Adrenal gland (tissue), 9 donors: ENCODE measurements at regions not wholly inside any gene's neighbourhood (a gene's known extent, or its start where the extent isn't known, plus 50 kb on each side); places are given as distances from the start of the nearest gene placed in this dataset.

Experiments used
- DNase-seq, 7 donors: peaks; one replicate each; pipeline ENCODE4 v3.0.0-alpha.2; 2019 to 2020
- H3K27ac ChIP-seq, 5 donors: fragments of 200-600 bp; sonication (generic) in 4 of 5; 1 replicate in 3 of 5; 2 replicates in 2 of 5; pipeline versions ENCODE4 v1.5.1 to v1.8.0; 2016 to 2020; ENCODE audit warnings: mild to moderate bottlenecking in 1 of 5
- H3K27me3 ChIP-seq: fragments of 200-600 bp; 2 replicates; pipeline ENCODE4 v1.8.0; 2021
- H3K36me3 ChIP-seq, 2 donors: fragments of 200-600 bp; replicated peaks in 1 of 2; 1 replicate in 1 of 2; 2 replicates in 1 of 2; pipeline versions ENCODE4 v1.5.1 to v1.8.0; 2018 to 2022
- H3K4me1 ChIP-seq, 2 donors: fragments of 200-600 bp; replicated peaks in 1 of 2; 1 replicate in 1 of 2; 2 replicates in 1 of 2; pipeline versions ENCODE4 v1.5.1 to v1.8.0; 2018 to 2021
- H3K4me3 ChIP-seq, 4 donors: fragments of 200-600 bp; sonication (generic) in 3 of 4; one replicate each; pipeline ENCODE4 v1.5.1; 2016 to 2018
- H3K9me3 ChIP-seq, 3 donors: fragments of 200-600 bp; sonication (generic) in 1 of 3; replicated peaks in 1 of 3; 1 replicate in 2 of 3; 2 replicates in 1 of 3; pipeline versions ENCODE4 v1.5.1 to v1.8.0; 2016 to 2021
- POLR2A ChIP-seq, 2 donors: fragments of 450-650 bp; IDR thresholded peaks; one replicate each; pipeline ENCODE4 v1.6.1; 2017; ENCODE audit warnings: antibody characterized with exemption in 2 of 2, mild to moderate bottlenecking in 2 of 2, moderate library complexity in 1 of 2
- WGBS, 4 donors: extraction: QIAGEN DNeasy Blood & Tissue Kit in 2 of 4; methylation state at CpG; one replicate each; pipeline versions ENCODE4 v1.1.5 to v1.1.7; 2013 to 2017; 5-methylcytosine and 5-hydroxymethylcytosine counted together
- intact Hi-C, 2 donors: fragments of 100-400 bp; cut with DNase I; formaldehyde crosslinking; loops; one replicate each; pipeline versions ENCODE4 v1.14.1 to v1.15.0; 2022 to 2023
- small RNA-seq, 2 donors: library from RNA; depleted of rRNA; stranded (forward); fragments of <200 nt; gene quantifications; one replicate each; pipeline ENCODE3, GENCODE V24; 2016
- TF ChIP-seq, protein P1 (sequence below), 6 experiments: fragments of 450-650 bp in 4 of 6; fragments of 200-600 bp in 2 of 6; sonication (generic) in 1 of 6; IDR thresholded peaks; 1 replicate in 5 of 6; 2 replicates in 1 of 6; pipeline versions ENCODE4 v1.5.1 to v1.8.0; 2016 to 2021; ENCODE audit warnings: antibody characterized with exemption in 6 of 6, mild to moderate bottlenecking in 2 of 6, moderate library complexity in 1 of 6
- donor health status: healthy with polysubstance abuse.
- donor health status: Bipolar disorder and iron deficiency.
- donor health status: DM: yes; HTN: yes; CAD: no.
- donor health status: DM: no; HTN: no; CAD: no.
- donor health status: DM: no; HTN: no; CAD: no.

DNA sequence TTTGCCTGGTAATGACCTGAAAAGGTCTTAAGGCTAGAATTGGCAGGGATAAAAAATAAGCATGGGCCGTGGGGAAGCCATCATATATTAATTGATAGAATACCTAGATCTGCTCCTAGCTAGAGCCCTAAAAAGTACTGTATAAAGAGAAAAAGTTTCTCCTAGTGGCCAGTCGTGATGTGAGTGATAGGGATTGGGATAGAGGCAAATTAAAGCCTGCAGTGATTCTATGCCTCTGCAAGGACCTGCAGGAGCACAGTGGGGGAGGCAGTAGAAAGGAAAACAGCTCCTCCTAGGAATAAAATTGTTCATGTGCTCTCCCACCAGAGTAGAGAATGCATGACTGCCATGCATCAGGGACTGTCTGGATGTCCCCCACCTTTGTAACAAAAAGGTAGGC lies 56.2 kb upstream of the FTMT start:
- Histone ChIP-seq H3K4me1 (no peaks in the 10 kb centered on the region), H3K27me3 (no peaks in the 10 kb centered on the region), H3K9me3 (peaks cover 0 to 6% (median 0%) of the 10 kb centered on the region in 3 donors), H3K36me3 (no peaks in the 10 kb centered on the region), H3K4me3 (no peak overlapping the region), H3K27ac (no peak overlapping the region)
- intact Hi-C loops = no loop called here
- no peak for TF ChIP-seq POLR2A (IDR thresholded peaks at IDR 0.05)
- DNase-seq = no peak
- WGBS, 4 donors = 35 to 50% (median 42%) methylated on average over 2 of the region's 2 CpGs

DNA sequence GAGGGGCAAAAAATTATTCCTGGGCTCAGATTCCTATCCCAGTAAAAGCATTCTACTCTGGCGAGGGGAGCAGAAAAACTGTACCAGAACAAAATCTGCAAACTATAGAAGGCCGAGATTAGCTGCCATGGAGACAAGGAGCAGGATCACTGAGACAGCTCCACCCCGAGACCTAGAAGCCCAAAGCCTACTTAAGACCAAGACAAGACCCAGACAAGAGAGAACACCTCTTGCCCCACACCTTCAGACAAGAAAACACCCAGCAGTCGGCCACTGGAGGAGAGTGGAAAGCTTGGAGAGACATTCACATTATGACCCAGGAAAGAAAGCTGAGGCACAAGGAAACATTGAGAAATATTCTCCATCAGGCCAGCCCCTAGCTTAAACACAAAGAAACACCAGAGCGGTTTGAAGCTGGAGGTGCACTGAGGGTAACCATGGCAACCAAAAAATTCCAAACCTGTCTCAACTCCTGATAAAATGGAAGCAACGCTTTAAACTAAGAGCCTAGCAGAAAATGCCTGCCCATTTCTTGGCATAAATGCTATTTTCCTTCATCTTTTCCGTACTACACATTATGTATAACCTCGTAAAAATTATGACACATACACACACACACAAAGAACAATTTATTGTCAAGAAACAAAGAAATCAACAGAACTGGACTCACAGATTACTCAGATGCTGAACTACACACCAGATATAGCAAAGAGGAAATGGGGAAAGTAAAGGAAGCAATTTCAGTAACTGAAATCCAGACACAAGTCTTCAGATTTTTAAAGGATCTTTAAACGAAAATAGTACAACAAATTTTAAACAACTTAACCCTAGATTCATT lies 53.8 kb upstream of the FTMT start:
- Histone ChIP-seq H3K4me1 (no peaks in the 10 kb centered on the region), H3K4me3 (no peak overlapping the region), H3K9me3 (no peaks in the 10 kb centered on the region), H3K27me3 (no peaks in the 10 kb centered on the region), H3K36me3 (no peaks in the 10 kb centered on the region), H3K27ac (no peak overlapping the region)
- no peak for DNase-seq
- no peak for TF ChIP-seq POLR2A (IDR thresholded peaks at IDR 0.05)
- TF ChIP-seq, protein P1, sequence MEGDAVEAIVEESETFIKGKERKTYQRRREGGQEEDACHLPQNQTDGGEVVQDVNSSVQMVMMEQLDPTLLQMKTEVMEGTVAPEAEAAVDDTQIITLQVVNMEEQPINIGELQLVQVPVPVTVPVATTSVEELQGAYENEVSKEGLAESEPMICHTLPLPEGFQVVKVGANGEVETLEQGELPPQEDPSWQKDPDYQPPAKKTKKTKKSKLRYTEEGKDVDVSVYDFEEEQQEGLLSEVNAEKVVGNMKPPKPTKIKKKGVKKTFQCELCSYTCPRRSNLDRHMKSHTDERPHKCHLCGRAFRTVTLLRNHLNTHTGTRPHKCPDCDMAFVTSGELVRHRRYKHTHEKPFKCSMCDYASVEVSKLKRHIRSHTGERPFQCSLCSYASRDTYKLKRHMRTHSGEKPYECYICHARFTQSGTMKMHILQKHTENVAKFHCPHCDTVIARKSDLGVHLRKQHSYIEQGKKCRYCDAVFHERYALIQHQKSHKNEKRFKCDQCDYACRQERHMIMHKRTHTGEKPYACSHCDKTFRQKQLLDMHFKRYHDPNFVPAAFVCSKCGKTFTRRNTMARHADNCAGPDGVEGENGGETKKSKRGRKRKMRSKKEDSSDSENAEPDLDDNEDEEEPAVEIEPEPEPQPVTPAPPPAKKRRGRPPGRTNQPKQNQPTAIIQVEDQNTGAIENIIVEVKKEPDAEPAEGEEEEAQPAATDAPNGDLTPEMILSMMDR (IDR thresholded peaks at IDR 0.05) = no peak
- intact Hi-C loops = no loop called here
- WGBS, 4 donors = 65 to 73% (median 70%) methylated on average over 9 of the region's 9 CpGs

Small RNA genes in the stretch of these regions (small RNA-seq; reads per million reads assigned to genes)
- 0 reads per million in 2 donors for gene AC010350.1
